K562 (cell line): ENCODE measurements at regions not wholly inside any gene's neighbourhood (a gene's known extent, or its start where the extent isn't known, plus 50 kb on each side); places are given as distances from the start of the nearest gene placed in this dataset.

Experiments
- CTCF ChIP-seq, 3 experiments: IDR thresholded peaks in 2 of 3; conservative IDR thresholded peaks in 1 of 3; 2 replicates each; pipeline ENCODE4 v1.5.1; 2011 to 2012; ENCODE audit warnings: low read length in 3 of 3, mild to moderate bottlenecking in 3 of 3, control low read depth in 2 of 3, improper control_type of control experiment in 1 of 3, inconsistent platforms in 1 of 3, low read depth in 1 of 3, mixed read lengths in 1 of 3, moderate library complexity in 1 of 3; ENCODE audit not compliant: insufficient read depth in 2 of 3
- EHMT2 ChIP-seq: fragments of 450-650 bp; IDR thresholded peaks from 2 replicates; pipeline ENCODE4 v1.6.1; 2018; ENCODE audit warnings: antibody characterized with exemption
- FOXJ2 ChIP-seq: fragments of 200-800 bp; sonication (Bioruptor generic); IDR thresholded peaks from 2 replicates; pipeline ENCODE4 v1.6.1; 2016; ENCODE audit warnings: missing genetic modification characterization, missing compliant biosample characterization
- FOXJ3 ChIP-seq: sonication (generic); formaldehyde crosslinking; IDR thresholded peaks from 2 replicates; pipeline ENCODE4 v1.4.0; 2020; ENCODE audit warnings: mild to moderate bottlenecking, missing genetic modification reagents
- POLR2AphosphoS5 ChIP-seq: IDR thresholded peaks from 2 replicates; pipeline ENCODE4 v1.6.1; 2011; ENCODE audit warnings: mild to moderate bottlenecking, low read depth, low read length, moderate library complexity; ENCODE audit not compliant: control insufficient read depth, insufficient read depth
- SPI1 ChIP-seq: IDR thresholded peaks from 2 replicates; pipeline ENCODE4 v1.6.1; 2011; ENCODE audit warnings: low read depth, low read length, control low read depth, borderline replicate concordance
- ZFP36 ChIP-seq: fragments of 150-350 bp; IDR thresholded peaks from 2 replicates; pipeline ENCODE4 v1.6.1; 2018; ENCODE audit warnings: low read length, low read depth; ENCODE audit not compliant: partially characterized antibody
- TF ChIP-seq, protein P1 (sequence below): sonication (generic); formaldehyde crosslinking; IDR thresholded peaks from 2 replicates; pipeline ENCODE4 v1.5.0; 2020; ENCODE audit warnings: missing genetic modification reagents
- TF ChIP-seq, protein P2 (sequence below): sonication (generic); formaldehyde crosslinking; IDR thresholded peaks from 2 replicates; pipeline ENCODE4 v1.9.0; 2022; ENCODE audit warnings: mild to moderate bottlenecking, missing genetic modification reagents

GRCh38 chr16:8239443-8239842 lies 350.9 kb downstream of the TMEM114 start:
- TF ChIP-seq, protein P1, sequence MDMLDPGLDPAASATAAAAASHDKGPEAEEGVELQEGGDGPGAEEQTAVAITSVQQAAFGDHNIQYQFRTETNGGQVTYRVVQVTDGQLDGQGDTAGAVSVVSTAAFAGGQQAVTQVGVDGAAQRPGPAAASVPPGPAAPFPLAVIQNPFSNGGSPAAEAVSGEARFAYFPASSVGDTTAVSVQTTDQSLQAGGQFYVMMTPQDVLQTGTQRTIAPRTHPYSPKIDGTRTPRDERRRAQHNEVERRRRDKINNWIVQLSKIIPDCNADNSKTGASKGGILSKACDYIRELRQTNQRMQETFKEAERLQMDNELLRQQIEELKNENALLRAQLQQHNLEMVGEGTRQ (CRISPR knock-in tag) = no peak
- TF ChIP-seq FOXJ2 (tag) (no peak), EHMT2 (no peak), FOXJ3 (CRISPR knock-in tag) (no peak), POLR2AphosphoS5 (no peak), CTCF (IDR thresholded peaks at IDR 0.05 in 2 of 3, conservative IDR thresholded peaks at IDR 0.05 in 1 of 3; ENCODE audit: insufficient read depth in 2 of 3, low read depth in 1 of 3, low read length in 3 of 3) (no peak), SPI1 (no peak), ZFP36 (no peak)
- TF ChIP-seq, protein P2, sequence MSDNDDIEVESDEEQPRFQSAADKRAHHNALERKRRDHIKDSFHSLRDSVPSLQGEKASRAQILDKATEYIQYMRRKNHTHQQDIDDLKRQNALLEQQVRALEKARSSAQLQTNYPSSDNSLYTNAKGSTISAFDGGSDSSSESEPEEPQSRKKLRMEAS = no peak
